Epithelial cell of esophagus (primary cell): ENCODE measurements at regions not wholly inside any gene's neighbourhood (a gene's known extent, or its start where the extent isn't known, plus 50 kb on each side); places are given as distances from the start of the nearest gene placed in this dataset.
"Not testable (repeated sequence)": the region's sequence is repeated elsewhere in the genome, so short reads cannot be mapped to it uniquely, and the experiment has no call there.

Experiments
- DNase-seq: peaks from one replicate; pipeline ENCODE4 v3.0.0; 2010; ENCODE audit warnings: low read depth
- H3K4me3 ChIP-seq: 2 replicates; pipeline ENCODE4 v1.5.1; 2011; ENCODE audit warnings: mild to moderate bottlenecking, low read length, control low read depth
- CTCF ChIP-seq: IDR thresholded peaks from 2 replicates; pipeline ENCODE4 v1.5.1; 2011; ENCODE audit warnings: low read depth, mild to moderate bottlenecking, low read length, control low read depth, inconsistent platforms; ENCODE audit not compliant: insufficient read depth; ENCODE audit errors: missing control alignments

- not testable (repeated sequence) for H3K4me3 ChIP-seq, DNase-seq
- TF ChIP-seq CTCF: peak; percentile 14
Measured at GRCh38 chr2:91895091-91895490, 2976.1 kb upstream of the TEKT4 start.

DNA sequence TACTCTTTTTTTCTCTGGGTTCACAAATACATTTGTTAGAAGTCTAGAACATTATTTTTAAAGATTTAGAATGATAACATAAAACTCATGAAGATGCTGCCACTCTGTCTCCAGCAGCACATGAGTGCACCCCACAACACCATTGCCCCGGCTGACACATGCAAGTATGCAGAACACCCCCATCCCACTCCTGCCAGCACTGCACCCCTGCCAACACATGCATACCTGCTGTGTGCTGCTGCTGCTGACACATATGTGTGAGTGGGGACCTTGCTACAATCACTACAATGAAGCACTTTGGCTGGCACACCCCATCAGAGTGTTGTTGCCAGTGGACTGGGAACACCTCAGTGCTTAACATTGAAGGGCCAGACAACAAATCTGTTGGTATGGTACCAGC lies 2953.6 kb upstream of the TEKT4 start:
- not testable (repeated sequence) for DNase-seq, H3K4me3 ChIP-seq
